ENCODE measurements at regions not wholly inside any gene's neighbourhood (a gene's known extent, or its start where the extent isn't known, plus 50 kb on each side); places are given as distances from the start of the nearest gene placed in this dataset.

DNA sequence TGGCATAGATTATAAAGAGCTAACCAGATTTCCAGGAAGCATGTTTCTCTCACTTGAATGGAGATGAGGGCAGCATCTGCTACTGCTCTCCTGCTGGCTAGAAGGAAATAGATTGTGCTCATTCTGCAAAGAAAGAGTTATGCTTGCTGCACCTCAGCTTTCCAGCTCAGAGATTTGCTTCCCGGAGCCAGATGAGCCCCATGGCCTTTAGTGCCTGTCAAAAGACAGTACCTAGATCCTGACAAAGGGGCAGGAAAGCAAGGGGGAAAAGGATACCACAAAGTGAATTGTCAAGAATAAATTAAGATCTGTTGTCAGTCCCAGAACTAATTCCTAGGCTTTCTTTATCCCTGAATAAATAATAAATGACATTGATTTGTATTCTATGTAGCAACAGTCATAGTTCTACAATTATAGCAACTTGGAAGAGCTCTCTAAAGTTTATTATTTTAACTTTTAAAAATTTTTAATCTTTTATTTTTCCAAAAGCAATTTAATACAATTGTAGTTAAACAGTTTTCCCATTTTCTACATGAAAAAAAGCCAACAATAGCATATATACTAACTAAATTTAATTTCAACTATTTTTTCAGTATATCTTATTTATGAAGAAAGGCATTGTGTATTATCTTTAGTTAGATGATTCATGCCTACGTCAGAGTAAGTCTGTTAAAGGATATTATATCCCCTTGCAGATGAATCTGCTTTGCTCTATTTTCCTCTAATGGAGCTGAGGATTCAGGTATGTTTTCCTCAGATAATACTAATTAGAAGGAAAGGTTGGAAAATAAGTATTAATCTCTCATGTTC, 306.1 kb upstream of the DDI1 start:
- Histone ChIP-seq H3K27me3 (no peaks in the 10 kb centered on the region), H3K4me1 (peaks cover 0 to 4% (median 0%) of the 10 kb centered on the region in 3 donors), H3K4me3 (no peak overlapping the region), H3K36me3 (no peaks in the 10 kb centered on the region), H3K27ac (no peak overlapping the region), H3K9me3 (no peaks in the 10 kb centered on the region)
- TF ChIP-seq, protein P1, sequence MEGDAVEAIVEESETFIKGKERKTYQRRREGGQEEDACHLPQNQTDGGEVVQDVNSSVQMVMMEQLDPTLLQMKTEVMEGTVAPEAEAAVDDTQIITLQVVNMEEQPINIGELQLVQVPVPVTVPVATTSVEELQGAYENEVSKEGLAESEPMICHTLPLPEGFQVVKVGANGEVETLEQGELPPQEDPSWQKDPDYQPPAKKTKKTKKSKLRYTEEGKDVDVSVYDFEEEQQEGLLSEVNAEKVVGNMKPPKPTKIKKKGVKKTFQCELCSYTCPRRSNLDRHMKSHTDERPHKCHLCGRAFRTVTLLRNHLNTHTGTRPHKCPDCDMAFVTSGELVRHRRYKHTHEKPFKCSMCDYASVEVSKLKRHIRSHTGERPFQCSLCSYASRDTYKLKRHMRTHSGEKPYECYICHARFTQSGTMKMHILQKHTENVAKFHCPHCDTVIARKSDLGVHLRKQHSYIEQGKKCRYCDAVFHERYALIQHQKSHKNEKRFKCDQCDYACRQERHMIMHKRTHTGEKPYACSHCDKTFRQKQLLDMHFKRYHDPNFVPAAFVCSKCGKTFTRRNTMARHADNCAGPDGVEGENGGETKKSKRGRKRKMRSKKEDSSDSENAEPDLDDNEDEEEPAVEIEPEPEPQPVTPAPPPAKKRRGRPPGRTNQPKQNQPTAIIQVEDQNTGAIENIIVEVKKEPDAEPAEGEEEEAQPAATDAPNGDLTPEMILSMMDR (IDR thresholded peaks at IDR 0.05) = no peak
- 40 to 60% methylated on average over 2 of the region's 2 CpGs for WGBS, 2 donors
- no peak for DNase-seq
- ATAC-seq = peak in 2 of 4 donors; percentile 56 to 72
- intact Hi-C loops (cut with DNase I) = no loop called here
- FAIRE-seq = no peak

DNA sequence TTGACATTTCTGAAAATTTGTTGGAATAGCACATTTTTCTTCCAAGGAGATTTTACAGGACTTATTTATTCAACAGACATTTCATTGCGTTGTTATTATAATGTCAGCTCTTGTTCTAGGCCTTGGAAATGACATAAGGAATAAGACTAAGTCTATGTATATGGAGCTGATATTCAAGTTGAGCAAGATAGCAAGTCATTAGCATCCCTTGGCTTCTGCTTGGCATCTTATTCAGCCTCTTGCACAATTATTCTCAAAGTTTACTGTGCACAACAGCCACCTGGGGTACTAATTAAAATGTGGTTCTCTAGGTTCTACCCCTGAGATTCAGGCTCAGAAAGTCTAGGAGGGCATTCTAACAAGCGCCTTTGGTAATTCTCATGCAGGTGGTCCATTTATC, 304.8 kb upstream of the DDI1 start:
- Histone ChIP-seq H3K27me3 (no peaks in the 10 kb centered on the region), H3K36me3 (no peaks in the 10 kb centered on the region), H3K4me1 (peaks cover 0 to 7% (median 5%) of the 10 kb centered on the region in 3 donors), H3K27ac (no peak overlapping the region), H3K4me3 (no peak overlapping the region), H3K9me3 (no peaks in the 10 kb centered on the region)
- ATAC-seq = no peak
- intact Hi-C loops (cut with DNase I) = no loop called here
- TF ChIP-seq, protein P1 (IDR thresholded peaks at IDR 0.05) = no peak
- WGBS, 2 donors = 49% methylated on average over 2 of the region's 2 CpGs
- no peak for DNase-seq
- FAIRE-seq = no peak

DNA sequence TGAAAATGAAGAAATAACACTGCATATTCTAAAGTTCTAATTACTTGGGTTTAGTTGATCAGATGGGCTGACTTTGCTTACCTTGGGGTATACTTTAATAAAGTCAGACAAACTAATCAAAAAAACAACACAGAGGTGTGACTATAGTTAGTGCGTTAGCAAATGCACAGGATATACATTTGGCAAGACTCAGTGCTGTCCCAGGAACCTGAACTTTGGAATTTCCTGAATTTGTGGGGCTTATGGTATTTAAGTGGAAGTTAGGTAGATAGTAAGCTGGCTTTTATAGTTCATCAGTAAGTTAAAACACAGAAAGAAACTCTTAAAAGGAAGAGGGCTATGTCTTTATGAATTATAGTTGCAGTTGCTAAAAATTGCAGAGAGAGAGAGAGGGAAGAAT, 302.6 kb upstream of the DDI1 start:
- no peaks in the 10 kb centered on the region for H3K36me3 ChIP-seq
- H3K9me3 ChIP-seq = no peaks in the 10 kb centered on the region
- H3K27ac ChIP-seq = no peak overlapping the region
- ATAC-seq (no peak), DNase-seq (no peak), FAIRE-seq (no peak)
- H3K4me1 ChIP-seq = peaks cover 0 to 10% (median 9%) of the 10 kb centered on the region in 3 donors
- no peak overlapping the region for H3K4me3 ChIP-seq
- TF ChIP-seq, protein P1 (IDR thresholded peaks at IDR 0.05) = no peak
- WGBS, 2 donors = 59 to 73% methylated on average over 1 of the region's 1 CpG
- intact Hi-C loops (cut with DNase I) = no loop called here
- no peaks in the 10 kb centered on the region for H3K27me3 ChIP-seq

DNA sequence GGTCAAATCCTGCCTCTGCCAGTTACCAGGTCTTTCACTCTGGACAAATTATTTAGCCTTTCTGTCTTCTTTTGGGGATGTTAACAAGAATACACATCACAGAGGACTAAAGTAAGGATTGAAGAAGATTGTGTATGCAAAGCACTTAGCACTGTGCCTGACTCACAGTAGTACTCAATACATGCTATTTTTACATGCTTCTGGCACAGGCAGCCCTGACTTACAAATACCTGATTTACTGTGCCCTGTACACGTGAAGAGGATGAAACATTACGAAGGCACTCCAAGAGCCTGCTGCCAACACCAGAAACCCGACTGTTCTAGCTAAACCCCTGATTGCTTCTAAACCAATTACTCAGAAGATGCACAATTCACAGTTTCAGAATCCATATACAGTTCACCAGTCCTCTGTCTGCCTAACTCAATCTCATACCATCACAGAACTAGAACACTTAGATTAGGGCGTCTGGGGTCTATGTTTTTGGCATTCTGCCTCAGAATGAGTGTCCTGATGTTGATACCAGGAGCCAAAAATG, 300.9 kb upstream of the DDI1 start:
- FAIRE-seq (no peak), ATAC-seq (no peak), DNase-seq (no peak)
- no peak overlapping the region for H3K4me3 ChIP-seq
- 52 to 62% methylated on average over 4 of the region's 4 CpGs for WGBS, 2 donors
- no peaks in the 10 kb centered on the region for H3K27me3 ChIP-seq
- no peaks in the 10 kb centered on the region for H3K9me3 ChIP-seq
- TF ChIP-seq, protein P1 (IDR thresholded peaks at IDR 0.05) = no peak
- H3K36me3 ChIP-seq = no peaks in the 10 kb centered on the region
- intact Hi-C loops (cut with DNase I) = no loop called here
- no peak overlapping the region for H3K27ac ChIP-seq
- H3K4me1 ChIP-seq = peaks cover 0 to 9% (median 6%) of the 10 kb centered on the region in 3 donors

All from pancreas (tissue), 10 donors.